GM19452 (cell line): ENCODE measurements at regions not wholly inside any gene's neighbourhood (a gene's known extent, or its start where the extent isn't known, plus 50 kb on each side); places are given as distances from the start of the nearest gene placed in this dataset.
"Not testable (repeated sequence)": the region's sequence is repeated elsewhere in the genome, so short reads cannot be mapped to it uniquely, and the experiment has no call there.

Experiments
- ATAC-seq: cut with Tn5 transposase; IDR thresholded peaks from one replicate; pipeline ENCODE4 v1.9.1; 2021; ENCODE audit not compliant: unreplicated experiment

DNA sequence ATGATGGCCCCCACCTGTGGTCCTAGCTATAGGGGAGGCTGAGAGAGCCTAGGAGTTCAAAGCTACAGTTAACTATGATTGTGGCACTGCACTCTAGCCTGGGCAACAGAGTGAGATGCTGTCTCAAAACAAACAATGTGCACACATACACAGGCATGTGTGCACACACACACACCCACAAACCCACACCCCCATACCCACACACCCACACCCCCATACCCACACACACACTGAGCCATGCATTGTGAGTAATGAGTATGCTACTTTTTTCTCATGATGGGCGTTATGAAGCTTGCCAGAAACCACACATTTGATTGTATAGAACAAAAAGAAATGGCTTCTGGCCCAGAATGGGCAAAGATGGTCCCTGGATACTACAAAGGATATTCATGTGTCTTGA is 691.1 kb downstream of the SLC4A3 start:
- ATAC-seq: no peak

DNA sequence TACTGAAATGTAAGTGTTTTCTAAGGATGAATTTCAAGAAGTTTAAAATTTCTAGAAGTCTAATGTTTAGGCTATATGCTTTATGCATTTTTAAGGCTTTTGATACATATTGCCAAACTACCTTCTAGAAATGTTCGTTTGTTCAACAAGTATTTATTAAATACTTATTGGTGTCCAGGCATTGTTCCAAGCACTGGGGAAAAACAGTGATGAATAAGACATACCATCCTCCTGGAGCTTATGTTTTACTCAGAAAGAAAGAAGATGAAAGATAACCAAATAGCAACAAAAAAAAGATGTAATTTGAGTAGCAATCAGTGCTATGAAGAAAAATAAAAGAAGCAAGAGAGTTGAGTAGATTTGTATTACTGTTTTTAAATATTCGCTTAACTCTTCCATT is 692.9 kb downstream of the SLC4A3 start:
- ATAC-seq: no peak

DNA sequence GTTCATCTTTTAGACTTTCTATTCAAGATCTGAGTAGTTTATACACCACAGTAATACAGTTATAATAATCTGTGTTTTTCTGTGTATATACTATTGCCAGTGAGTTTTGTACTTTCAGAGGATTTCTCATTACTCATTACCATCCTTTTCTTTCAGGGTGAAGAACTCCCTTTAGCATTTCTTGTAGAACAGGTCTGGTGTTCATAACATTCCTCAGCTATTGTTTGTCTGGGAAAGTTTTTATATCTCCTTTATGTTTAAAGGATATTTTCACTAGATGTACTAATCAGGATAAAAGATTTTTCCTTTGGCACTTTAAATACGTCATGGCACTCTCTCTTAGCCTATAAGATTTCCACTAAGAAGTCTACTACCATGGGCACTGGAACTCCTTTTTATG is 705.5 kb downstream of the SLC4A3 start:
- ATAC-seq: no peak

DNA sequence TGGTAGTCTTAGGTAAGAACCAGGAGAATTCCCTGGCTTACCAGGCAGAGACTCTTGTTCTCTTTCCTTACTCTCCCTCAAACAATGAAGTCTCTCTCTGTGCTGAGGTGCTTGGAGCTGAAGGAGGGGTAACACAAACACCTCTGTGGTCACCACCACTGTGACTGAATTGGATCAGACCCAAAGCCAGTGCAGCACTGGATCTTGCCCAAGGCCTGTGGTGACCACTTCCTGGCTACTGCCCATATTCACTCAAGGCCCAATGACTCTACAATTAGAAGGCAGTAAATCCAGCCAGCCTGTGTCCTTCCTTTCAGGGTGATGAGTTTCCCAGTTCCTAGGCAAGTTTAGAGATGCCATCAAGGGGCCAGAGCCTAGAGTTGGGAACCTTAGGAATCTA is 706.8 kb downstream of the SLC4A3 start:
- no peak for ATAC-seq

DNA sequence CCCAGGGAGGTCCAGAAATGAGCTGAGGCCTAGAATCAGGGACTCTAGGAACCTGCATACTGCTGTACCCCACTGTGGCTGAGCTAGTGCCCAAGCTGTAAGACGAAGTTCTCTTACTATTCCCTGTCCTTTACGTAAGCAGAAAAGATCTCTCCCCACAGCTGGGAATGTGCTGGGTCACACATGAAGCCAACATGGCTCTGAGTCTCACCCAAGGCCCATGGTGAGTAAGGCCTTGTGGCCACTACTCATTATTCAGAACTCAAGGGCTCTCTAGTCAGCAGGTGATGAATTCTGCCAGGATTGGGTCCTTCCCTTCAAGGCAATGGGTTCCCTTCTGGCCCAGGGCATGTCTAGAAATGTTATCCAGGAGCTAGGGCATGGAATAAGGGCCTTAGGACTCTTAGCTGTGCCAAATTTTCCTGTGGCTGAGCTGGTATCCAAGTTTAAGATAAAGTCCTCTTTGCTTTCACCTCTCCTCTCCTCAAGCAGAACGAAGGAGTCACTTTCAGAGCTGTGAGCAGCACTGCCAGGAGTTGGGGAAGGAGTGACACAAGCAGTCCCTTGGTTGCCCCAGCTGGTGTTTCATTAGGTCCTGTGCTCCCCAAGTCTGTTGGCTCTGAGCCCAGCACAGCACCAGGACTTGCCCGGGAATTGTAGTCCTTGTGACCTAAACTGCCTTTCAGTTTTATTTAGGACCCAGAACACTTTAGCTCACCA is 707.6 kb downstream of the SLC4A3 start:
- ATAC-seq: no peak

DNA sequence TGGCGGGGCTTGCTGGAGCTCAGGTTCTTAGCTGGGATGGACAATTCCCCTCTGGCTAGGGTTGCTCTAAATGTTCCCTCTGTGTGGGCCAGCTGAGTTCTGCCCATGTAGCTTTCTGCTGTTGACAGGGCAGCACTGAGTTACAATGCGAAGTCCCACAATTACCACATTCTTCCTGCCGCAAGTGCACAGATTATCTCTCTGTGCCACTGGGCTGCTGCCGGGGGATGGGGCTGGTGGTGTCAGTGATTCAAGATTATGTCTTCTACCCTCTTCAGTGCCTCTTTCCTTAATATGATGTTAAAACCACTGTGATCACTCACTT is 708.1 kb downstream of the SLC4A3 start:
- no peak for ATAC-seq

DNA sequence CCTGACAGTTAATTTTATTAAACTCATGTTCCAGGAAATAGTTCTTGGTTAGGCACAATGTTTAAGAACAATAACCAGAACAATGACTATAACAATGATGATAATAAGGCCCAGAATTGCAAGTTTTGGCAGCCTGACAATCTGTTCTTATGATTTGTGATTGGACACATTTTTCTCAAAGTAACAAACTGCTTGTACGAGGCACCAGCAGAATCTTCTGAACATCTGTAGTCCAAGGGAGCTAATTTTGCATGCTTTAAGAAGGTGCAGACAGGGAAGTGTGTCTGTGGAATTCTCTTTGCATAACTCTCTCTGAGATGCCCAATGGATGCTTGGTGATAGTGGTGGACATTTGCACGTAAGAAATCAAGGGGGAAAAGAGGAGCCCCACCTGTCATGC is 709.3 kb downstream of the SLC4A3 start:
- ATAC-seq: no peak

DNA sequence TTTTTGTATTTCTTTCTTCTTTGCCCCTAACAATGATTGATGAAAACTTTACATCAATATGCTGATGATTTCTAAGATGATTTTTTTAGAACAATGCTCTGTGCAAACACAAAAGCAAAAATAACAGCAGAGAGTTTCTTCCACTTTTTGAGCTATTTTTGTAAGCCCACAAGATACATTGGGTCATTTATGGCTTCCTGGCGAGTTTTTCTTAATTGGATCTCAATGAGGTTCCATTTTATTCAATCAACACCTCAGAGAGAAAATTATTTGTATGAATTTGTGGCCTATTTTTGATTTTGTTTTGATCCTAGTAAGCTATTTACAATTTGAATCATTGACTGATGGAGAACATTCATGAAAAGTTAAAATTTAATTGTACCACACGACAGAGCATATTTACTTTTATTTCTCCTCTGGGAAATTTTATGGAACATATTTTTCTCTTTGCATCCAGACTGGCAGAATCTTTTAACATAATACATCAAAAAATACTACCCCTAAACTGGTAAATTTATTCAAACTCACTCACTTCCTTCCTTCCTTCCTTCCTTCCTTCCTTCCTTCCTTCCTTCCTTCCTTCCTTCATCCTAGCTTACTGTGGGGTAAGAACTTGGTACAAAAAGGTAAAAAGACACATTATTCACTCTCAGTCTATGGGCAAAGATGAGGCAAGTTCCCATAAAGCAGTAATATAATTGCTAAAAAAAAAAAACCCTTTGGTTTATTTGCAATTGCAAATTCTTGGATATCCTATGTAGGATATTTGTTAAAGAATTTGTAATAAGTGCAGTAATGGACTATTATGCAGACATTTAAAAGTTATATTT is 710.4 kb downstream of the SLC4A3 start:
- ATAC-seq: no peak

DNA sequence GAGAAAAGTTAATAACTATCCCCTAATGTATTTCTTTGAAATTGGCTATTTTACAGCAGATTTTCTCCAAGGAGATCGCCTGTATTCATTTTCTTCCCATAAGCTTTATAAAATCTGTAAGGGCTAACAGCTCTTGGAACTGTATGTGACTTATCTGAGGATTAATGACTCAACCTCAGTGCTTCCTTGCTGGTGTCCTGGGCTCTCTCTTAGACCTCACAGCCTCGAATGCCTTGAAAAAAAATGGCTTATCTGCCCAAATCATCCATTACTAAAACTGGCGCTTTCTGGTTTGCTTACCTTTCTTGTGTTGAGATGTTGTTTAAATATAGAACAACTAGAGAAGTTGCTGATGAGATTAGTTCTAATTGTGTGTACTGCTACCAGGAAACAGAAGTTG is 713.6 kb downstream of the SLC4A3 start:
- ATAC-seq: no peak

DNA sequence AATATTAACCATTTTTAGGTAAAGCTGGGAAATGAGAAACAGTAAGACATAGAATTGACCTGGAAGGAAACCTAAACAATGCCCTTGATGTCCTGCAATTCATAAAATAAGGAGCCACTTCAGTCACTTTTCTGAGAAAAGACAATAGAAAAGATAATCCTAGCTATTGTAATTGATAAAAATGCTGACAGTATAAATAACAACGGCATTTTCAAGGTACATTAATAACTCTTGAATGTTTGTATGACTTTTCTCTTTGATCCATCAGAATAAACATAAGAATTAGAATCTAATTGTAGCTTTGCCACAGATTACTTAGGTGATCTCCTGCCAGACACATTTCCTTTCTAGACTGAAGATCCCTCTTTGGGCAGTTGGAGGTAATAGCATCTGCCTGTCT is 719.5 kb downstream of the SLC4A3 start:
- ATAC-seq: no peak

DNA sequence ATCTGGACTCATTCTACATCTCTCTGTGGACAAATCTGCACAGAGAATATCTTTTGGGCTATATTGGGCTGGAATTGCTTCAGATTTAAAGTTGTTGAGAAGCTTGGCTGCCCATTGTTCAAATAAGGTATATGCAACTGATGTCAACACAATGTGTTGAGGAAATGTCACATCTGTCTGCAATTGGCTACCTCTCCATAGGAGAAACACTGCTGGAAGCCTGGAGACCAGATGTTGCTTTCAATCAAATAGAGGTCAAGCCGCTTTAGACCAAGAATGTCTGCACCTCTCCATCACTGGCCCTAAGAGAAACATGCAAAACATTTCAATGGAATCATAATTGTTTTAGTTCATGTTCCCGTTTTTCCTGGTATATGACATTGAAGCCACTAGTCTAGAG is 720.2 kb downstream of the SLC4A3 start:
- ATAC-seq: no peak

DNA sequence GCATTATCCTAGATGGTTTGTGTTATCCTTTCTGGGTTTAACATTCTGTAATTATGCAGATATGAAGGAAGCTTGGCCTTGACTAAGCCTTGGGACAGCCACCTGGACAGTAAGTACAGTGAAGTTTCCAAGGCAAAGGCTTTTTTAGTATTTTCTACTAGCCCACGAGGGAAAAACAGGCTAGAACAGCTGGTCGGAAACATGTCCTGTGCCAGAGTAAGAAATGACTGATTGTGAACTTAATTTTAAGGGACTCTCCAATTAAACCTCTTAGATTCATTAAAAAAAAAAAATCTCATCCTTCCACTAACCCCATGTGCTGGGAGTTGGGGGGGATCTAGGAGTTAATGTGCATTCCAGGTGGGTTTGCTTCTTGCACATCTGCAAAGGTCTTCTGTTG is 720.8 kb downstream of the SLC4A3 start:
- no peak for ATAC-seq

DNA sequence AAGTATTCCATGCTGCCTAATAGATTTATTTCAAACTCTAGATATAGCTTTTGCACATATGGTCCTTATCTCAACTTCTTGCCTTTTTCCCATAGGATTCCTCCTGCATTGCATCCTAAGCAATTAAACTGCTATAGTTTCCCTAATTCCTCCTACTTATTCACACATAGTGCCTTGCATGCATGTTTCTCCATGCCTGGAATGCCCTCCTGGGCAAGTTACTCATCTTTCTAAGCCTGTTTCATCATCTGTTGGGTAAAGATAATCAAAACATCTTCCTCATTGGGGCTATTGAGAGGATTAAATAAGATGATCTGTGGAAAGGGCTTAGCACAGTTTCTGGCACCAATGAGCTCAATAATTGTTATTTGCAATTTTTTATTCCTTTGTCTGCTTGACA is 726.5 kb downstream of the SLC4A3 start:
- no peak for ATAC-seq

DNA sequence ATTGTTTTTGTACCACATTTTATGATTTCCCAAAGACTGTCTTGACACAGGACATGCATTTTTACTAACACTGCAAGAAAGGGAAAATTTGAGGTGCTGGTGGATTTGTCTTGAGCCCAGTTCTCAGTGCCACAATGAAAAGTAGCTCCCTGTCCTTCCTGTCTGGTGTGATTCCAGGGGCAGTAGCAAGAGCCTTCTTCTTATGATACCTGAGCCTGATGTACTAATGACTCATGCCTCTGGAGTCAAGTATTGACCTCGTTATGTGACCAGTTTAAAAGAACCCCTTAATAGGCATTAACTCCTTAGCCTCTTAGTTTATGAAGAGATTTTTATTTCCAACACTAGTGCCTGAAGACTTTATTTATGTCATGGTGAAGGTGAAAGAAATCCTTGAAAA is 728.6 kb downstream of the SLC4A3 start:
- ATAC-seq: no peak

DNA sequence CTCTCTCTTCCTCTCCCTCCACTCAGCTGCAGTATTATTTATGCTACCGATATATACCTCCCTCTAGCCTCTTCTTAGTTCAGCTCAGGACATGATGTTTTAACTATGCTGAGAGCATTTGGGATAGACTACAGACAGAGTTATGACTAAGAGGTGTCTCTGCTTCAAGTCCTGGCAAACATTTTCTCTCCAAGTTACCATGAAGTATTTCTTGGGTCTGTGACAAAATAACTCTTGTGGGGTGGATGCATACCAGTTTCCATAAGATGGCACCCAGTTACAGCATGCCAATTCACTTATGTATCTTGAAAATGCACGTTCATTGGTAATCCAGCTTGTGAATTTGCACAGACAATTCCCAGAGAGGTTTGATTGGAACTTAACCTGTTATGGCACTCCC is 737.6 kb downstream of the SLC4A3 start:
- no peak for ATAC-seq

DNA sequence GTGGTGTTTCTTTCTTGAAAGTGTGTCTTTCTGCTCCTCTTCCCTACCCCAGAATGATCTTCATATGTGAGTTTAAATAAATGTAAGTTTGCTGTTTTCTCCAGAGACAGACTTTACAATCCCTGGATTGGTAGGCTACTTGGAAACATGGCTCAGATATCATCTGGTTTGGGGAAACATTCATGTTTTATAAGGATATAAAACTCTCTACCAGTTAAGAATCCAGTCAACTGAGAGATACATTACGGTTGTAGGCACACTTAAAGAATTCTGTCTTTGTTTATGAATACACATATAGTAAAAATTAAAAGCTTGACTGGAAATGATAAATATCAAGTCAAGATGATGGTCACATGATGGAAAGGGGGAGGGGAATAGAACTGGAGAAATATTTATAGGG is 739.3 kb downstream of the SLC4A3 start:
- no peak for ATAC-seq

DNA sequence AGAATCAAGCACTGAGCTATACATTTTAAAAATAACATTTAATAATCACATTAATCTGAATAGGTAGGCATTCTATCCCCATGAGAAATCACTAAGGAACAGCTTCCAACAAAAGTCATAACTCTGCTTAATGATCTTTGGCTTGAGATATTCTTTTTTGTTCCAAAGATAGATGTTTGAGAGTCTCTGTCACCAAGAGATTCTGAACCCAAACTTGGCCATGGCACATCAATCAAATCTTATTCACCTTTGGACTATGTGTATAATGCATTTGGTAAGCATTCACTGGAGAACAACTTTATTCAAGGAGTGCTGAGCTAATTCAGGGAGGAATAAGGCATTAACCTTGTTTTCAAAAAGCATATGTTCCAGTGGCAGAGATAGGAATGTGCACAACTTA is 743.3 kb downstream of the SLC4A3 start:
- no peak for ATAC-seq

DNA sequence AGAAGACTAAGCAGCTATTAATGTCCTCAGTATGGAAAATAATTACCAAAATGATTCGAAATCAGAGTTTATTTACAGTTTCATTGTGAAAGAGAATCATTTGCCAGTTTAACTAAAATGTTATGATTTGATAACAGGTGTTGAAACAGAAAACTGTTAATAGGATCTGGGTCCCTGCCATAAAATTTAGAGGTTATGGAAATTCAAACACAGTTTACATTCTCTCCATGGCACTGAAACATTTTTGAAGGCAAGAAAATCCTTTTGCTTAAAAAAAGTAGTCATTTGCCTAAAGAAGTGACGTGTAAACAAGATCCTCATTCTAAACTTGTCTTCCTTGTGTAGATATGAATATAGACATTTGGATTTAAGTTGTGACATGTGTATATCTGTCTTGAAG is 743.8 kb downstream of the SLC4A3 start:
- ATAC-seq: no peak

DNA sequence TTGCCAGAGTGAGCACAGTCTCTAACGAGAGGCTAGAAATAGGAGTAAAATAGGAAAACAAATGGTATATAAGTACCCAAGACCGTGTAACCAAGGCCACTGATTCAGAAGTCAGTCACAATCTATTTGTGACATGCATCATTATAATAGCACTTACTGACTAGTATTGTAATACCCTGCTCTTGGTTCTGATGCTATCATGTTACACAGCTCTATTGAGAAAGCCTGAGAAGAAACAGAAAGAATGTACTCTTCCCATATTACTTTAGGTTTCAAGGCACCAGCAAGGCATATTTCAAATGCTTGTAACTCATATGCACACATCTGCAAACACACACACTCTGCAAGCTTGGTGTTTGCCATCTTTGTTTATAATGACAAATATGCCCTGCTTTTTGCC is 746.4 kb downstream of the SLC4A3 start:
- ATAC-seq: no peak

DNA sequence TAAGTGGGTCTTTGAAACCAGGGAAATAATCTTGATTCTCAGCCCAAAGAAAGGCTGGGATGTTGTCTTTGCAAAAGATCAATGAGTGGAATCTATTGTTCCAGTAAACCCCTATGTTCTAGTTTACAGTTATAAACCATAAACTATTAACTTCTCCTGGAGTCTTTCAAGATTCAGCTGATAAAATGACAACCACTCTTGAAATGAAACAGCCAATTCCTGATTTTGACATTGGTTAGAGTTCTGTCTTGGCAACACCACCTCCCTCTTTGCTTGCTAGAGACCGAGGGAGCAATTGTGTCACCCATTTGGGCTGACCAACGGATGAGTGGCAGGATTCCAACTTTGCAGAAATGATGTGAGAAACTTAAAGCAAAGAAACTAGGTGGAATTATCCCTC is 746.9 kb downstream of the SLC4A3 start:
- ATAC-seq: no peak

DNA sequence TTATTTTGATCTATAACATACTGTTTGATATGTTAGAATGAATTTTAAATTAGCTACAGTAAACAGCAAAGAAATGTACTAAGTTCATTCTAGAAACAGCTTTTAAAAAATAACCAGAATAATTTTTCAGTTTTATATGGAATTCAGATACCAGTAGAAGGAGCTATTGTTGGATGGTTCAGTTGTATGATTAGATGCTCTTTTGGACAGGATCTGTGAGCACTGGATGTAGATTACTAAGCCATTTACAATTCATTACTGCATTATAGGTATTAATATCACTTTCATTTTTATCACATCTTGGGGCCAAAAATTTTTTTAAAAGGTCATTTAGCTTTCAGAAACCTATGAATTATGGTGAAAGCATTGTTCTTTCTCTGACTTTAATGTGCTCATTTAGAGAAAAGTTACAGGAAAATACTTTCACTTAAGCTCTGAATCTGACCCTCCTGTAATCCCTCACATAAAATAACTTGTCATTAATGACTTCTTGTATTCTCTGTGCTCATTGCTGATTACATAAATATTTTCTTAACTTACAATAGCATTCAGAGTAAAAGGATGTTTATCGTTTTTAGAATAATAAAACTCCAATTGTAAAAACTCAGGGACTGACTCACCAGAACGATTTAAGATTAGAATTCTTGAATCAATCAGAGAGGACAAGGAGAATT is 750.2 kb downstream of the SLC4A3 start:
- ATAC-seq: no peak

DNA sequence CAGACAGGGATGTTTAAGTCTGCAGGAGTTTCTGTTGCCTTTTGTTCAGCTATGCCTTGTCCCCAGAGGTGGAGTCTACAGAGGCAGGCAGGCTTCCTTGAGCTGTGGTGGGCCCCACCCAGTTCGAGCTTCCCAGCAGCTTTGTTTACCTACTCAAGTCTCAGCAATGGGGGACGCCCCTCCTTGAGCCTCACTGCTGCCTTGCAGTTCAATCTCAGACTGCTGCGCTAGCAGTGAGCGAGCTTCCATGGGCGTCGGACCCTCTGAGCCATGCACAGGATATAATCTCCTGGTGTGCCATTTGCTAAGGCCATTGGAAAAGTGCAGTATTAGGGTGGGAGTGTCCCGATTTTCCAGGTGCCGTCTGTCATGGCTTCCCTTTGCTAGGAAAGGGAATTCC is 760.3 kb downstream of the SLC4A3 start:
- ATAC-seq: not testable (repeated sequence)
